PFSK-1 (cell line): ENCODE measurements at regions not wholly inside any gene's neighbourhood (a gene's known extent, or its start where the extent isn't known, plus 50 kb on each side); places are given as distances from the start of the nearest gene placed in this dataset.

Experiments used
- POLR2AphosphoS5 ChIP-seq: IDR thresholded peaks from 2 replicates; pipeline ENCODE4 v1.6.1; 2012; ENCODE audit warnings: low read depth, mild to moderate bottlenecking, control low read depth, low read length, moderate library complexity
- SIN3A ChIP-seq: IDR thresholded peaks from 2 replicates; pipeline ENCODE4 v1.6.1; 2012; ENCODE audit warnings: mild to moderate bottlenecking, low read length, moderate library complexity, borderline replicate concordance; ENCODE audit not compliant: insufficient read depth
- TAF1 ChIP-seq: IDR thresholded peaks from 2 replicates; pipeline ENCODE4 v1.6.1; 2012; ENCODE audit warnings: low read length, control low read depth, borderline replicate concordance; ENCODE audit not compliant: insufficient read depth
- TF ChIP-seq, protein P1 (sequence below), 2 experiments: IDR thresholded peaks; 2 replicates each; pipeline versions ENCODE4 v1.6.1 to v1.8.0; 2011 to 2012; ENCODE audit warnings: low read depth in 2 of 2, low read length in 2 of 2, control low read depth in 1 of 2, inconsistent platforms in 1 of 2, mild to moderate bottlenecking in 1 of 2, moderate library complexity in 1 of 2; ENCODE audit not compliant: insufficient read depth in 1 of 2

DNA sequence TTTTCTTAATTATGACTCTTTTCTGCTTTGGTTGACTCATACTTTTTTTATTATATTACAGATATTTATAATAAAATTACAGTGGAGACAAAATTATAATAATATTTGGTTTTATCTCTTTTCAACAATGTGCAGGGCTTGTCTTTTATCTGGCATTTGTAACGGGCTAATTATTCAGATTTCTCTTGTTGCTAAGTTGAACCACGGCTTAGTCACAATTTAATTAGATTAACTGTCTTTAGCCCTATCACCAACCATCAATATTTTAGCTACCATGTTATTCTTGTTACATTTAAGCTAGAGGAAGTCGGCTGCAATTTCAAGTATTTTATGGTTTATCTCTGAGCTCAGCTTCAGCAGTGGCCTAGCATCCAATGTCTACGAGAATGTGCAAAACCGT lies 798.9 kb upstream of the CA10 start:
- TF ChIP-seq TAF1: no peak
- TF ChIP-seq, protein P1, sequence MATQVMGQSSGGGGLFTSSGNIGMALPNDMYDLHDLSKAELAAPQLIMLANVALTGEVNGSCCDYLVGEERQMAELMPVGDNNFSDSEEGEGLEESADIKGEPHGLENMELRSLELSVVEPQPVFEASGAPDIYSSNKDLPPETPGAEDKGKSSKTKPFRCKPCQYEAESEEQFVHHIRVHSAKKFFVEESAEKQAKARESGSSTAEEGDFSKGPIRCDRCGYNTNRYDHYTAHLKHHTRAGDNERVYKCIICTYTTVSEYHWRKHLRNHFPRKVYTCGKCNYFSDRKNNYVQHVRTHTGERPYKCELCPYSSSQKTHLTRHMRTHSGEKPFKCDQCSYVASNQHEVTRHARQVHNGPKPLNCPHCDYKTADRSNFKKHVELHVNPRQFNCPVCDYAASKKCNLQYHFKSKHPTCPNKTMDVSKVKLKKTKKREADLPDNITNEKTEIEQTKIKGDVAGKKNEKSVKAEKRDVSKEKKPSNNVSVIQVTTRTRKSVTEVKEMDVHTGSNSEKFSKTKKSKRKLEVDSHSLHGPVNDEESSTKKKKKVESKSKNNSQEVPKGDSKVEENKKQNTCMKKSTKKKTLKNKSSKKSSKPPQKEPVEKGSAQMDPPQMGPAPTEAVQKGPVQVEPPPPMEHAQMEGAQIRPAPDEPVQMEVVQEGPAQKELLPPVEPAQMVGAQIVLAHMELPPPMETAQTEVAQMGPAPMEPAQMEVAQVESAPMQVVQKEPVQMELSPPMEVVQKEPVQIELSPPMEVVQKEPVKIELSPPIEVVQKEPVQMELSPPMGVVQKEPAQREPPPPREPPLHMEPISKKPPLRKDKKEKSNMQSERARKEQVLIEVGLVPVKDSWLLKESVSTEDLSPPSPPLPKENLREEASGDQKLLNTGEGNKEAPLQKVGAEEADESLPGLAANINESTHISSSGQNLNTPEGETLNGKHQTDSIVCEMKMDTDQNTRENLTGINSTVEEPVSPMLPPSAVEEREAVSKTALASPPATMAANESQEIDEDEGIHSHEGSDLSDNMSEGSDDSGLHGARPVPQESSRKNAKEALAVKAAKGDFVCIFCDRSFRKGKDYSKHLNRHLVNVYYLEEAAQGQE (IDR thresholded peaks at IDR 0.05; ENCODE audit: insufficient read depth in 1 of 2, low read depth in 2 of 2, low read length in 2 of 2): no peak
- TF ChIP-seq POLR2AphosphoS5: no peak
- TF ChIP-seq SIN3A: no peak
